ENCODE measurements at regions not wholly inside any gene's neighbourhood (a gene's known extent, or its start where the extent isn't known, plus 50 kb on each side); places are given as distances from the start of the nearest gene placed in this dataset.

DNA sequence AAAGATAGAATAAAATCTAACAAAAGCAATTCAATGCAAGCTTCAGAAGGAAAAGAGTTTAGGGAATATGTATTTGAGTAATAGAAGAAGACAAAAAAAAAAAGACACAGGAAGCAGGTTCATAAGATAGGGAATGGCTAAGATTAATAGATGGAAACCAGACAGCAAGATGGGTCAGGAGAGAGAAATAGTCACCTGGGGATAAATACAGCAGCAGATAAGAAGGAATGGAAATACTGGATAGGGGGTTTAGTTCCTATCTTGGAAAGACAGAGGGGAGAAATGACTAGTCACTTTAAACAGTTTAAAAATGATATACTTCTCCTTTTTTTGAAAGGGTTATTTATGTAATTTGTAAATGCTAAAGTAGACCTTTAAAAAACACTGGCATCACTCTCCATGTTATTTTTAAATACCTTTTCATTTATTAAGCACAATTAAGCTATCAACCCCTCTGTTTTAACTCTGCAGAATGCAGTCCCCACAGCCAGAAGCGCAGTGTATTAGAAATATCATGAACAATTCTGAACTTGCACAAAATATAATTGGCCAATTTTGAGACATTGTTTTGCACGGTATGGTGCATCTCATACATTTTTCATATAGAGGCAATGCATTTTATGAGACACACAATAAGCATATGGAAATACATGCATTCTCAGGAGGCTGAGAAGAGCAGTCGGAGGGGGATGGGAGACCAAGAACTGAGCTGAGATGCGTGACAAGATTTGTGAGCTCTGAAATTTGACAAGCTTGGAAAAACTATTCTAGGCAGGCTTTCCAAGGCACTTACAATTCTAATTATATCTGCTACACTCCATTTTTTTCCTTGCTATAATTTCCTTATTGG, 303.4 kb upstream of the PRICKLE1 start:
- intact Hi-C loops (cut with DNase I; ENCODE audit: low total_unique reads) = no loop called here
- TF ChIP-seq, protein P1, sequence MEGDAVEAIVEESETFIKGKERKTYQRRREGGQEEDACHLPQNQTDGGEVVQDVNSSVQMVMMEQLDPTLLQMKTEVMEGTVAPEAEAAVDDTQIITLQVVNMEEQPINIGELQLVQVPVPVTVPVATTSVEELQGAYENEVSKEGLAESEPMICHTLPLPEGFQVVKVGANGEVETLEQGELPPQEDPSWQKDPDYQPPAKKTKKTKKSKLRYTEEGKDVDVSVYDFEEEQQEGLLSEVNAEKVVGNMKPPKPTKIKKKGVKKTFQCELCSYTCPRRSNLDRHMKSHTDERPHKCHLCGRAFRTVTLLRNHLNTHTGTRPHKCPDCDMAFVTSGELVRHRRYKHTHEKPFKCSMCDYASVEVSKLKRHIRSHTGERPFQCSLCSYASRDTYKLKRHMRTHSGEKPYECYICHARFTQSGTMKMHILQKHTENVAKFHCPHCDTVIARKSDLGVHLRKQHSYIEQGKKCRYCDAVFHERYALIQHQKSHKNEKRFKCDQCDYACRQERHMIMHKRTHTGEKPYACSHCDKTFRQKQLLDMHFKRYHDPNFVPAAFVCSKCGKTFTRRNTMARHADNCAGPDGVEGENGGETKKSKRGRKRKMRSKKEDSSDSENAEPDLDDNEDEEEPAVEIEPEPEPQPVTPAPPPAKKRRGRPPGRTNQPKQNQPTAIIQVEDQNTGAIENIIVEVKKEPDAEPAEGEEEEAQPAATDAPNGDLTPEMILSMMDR (IDR thresholded peaks at IDR 0.05) = no peak
- no peak for TF ChIP-seq POLR2A (IDR thresholded peaks at IDR 0.05)
- 32 to 34% methylated on average over 4 of the region's 4 CpGs for WGBS, 2 donors
- H3K4me3 ChIP-seq (ENCODE audit: low read depth, poor library complexity, severe bottlenecking) = no peak overlapping the region
- no peak for DNase-seq (ENCODE audit: low spot score in 2 of 2)

DNA sequence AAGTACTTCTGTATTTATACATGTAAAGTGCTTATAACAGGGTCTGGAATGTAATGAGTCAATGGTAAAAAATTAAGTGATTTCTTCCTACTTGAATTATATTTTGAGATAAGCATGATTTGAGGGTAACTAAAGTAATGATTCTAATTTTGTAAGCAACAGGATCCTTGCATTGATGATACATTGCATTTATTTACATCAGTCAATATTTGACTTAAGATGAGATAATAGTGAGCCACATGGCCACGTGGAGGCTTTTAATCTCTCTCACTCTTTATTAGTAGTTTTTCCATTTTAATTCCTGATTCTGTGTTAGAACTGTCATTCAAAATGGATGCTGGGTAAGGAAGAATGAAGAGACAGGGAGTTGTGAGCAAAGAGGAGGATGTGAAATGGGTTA, 298.1 kb upstream of the PRICKLE1 start:
- H3K4me3 ChIP-seq (ENCODE audit: low read depth, poor library complexity, severe bottlenecking) = no peak overlapping the region
- intact Hi-C loops (cut with DNase I; ENCODE audit: low total_unique reads) = no loop called here
- DNase-seq (ENCODE audit: low spot score in 2 of 2) = no peak
- WGBS, 2 donors = 53 to 59% methylated on average over 1 of the region's 1 CpG
- no peak for TF ChIP-seq POLR2A (IDR thresholded peaks at IDR 0.05)
- TF ChIP-seq, protein P1 (IDR thresholded peaks at IDR 0.05) = no peak

DNA sequence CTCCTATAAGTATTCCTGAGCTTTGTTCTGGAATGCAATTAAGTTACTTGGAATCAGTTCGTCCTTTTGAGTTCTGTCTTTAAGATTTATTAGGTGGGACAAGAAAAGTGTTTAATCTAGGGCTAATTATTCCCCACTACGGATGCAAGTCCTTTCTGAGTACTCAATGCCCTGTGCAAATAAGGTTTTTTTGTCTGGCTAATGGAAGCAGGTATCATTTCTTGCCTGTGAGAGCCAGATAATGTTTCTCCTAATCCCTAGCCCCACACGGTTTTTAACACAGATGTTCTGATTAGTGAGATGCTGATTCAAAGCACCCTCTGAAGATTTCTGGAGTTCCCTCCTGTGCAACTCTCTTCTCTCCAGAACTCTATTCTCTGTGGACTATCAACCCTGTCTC, 296.6 kb upstream of the PRICKLE1 start:
- no peak for DNase-seq (ENCODE audit: low spot score in 2 of 2)
- TF ChIP-seq, protein P1 (IDR thresholded peaks at IDR 0.05) = no peak
- TF ChIP-seq POLR2A (IDR thresholded peaks at IDR 0.05) = no peak
- H3K4me3 ChIP-seq (ENCODE audit: low read depth, poor library complexity, severe bottlenecking) = no peak overlapping the region
- intact Hi-C loops (cut with DNase I; ENCODE audit: low total_unique reads) = no loop called here
- 37 to 41% methylated on average over 3 of the region's 3 CpGs for WGBS, 2 donors

DNA sequence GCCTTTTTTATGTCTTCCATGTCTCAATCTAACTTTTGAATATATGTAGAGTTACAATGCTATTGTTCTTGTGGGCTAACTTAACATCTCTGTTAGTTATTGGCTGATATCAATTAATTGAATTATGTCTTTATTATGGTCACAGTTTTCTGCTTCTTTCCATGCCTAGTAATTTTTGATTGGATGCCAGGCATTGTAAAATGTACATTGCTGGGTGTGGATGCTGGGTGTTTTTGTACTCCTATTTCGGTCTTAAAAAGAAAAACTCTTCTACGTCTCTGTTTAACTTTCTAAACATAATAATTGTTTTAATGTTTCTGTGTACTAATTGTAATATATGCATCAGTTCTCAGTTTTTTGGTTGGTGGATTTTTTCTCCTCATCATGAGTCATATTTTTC, 296.1 kb upstream of the PRICKLE1 start:
- intact Hi-C loops (cut with DNase I; ENCODE audit: low total_unique reads) = no loop called here
- no peak overlapping the region for H3K4me3 ChIP-seq (ENCODE audit: low read depth, poor library complexity, severe bottlenecking)
- 84 to 94% methylated on average over 2 of the region's 2 CpGs for WGBS, 2 donors
- TF ChIP-seq POLR2A (IDR thresholded peaks at IDR 0.05) = no peak
- TF ChIP-seq, protein P1 (IDR thresholded peaks at IDR 0.05) = no peak
- no peak for DNase-seq (ENCODE audit: low spot score in 2 of 2)

DNA sequence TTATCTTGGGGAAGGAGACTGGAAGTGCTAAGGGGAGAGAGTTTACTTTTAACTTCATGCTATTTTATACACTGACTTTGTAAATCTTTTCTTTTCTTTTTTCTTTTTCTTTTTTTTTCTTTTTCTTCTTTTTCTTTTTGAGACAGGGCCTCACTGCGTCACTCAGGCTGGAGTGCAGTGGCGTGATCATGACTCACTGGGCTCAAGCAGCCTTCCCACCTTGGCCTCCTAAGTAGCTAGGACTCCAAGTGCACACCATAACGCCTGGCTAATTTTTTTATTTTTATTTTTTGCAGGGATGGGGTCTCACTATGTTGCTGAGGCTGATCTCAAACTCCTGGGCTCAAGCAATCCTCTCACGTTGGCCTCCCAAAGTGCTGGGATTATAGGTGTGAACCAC, 294.6 kb upstream of the PRICKLE1 start:
- intact Hi-C loops (cut with DNase I; ENCODE audit: low total_unique reads) = no loop called here
- DNase-seq (ENCODE audit: low spot score in 2 of 2) = no peak
- WGBS, 2 donors = 94 to 95% methylated on average over 4 of the region's 4 CpGs
- no peak overlapping the region for H3K4me3 ChIP-seq (ENCODE audit: low read depth, poor library complexity, severe bottlenecking)
- TF ChIP-seq, protein P1 (IDR thresholded peaks at IDR 0.05) = no peak
- TF ChIP-seq POLR2A (IDR thresholded peaks at IDR 0.05) = no peak

DNA sequence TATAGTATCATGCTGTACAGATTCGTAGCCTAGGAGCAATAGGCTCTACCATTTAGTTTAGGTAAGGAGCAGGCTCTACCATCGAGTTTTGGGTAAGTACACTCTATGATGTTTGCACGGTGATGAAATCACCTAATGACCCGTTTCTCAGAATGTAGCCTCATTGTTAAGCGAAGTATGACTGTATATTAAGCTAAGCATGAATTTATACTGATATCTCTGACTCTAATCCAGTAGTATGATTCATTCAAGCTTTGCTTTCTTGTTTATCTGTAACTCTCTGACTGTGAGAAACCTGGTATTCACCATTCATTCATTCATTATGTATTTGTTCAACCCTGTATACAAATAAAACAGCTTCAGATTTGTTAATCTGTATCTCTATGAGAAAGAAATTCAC, 283.9 kb upstream of the PRICKLE1 start:
- no peak for DNase-seq (ENCODE audit: low spot score in 2 of 2)
- H3K4me3 ChIP-seq (ENCODE audit: low read depth, poor library complexity, severe bottlenecking) = no peak overlapping the region
- WGBS, 2 donors = 91 to 94% methylated on average over 5 of the region's 5 CpGs
- TF ChIP-seq POLR2A (IDR thresholded peaks at IDR 0.05) = no peak
- intact Hi-C loops (cut with DNase I; ENCODE audit: low total_unique reads) = no loop called here
